ENCODE measurements at regions not wholly inside any gene's neighbourhood (a gene's known extent, or its start where the extent isn't known, plus 50 kb on each side); places are given as distances from the start of the nearest gene placed in this dataset.

DNA sequence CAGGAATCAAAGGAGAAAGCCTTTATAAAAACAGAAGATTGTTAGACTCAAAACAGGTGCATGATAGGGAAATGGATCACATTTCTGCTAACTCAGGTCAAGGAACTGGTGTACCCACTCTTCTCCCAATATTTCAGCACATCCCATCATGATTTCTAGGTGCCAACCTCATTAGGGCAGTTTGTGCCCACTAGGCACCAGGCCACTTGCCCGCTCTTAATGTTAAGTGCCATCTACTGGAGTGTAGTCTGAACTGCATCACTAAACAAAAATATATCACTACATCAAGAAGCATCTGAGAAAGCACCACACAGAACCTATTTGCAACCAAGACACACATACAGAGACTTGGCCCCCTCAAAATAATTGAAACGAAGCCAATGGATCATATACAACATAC is 140.4 kb upstream of the GRID2 start:
- TF ChIP-seq, protein P1, sequence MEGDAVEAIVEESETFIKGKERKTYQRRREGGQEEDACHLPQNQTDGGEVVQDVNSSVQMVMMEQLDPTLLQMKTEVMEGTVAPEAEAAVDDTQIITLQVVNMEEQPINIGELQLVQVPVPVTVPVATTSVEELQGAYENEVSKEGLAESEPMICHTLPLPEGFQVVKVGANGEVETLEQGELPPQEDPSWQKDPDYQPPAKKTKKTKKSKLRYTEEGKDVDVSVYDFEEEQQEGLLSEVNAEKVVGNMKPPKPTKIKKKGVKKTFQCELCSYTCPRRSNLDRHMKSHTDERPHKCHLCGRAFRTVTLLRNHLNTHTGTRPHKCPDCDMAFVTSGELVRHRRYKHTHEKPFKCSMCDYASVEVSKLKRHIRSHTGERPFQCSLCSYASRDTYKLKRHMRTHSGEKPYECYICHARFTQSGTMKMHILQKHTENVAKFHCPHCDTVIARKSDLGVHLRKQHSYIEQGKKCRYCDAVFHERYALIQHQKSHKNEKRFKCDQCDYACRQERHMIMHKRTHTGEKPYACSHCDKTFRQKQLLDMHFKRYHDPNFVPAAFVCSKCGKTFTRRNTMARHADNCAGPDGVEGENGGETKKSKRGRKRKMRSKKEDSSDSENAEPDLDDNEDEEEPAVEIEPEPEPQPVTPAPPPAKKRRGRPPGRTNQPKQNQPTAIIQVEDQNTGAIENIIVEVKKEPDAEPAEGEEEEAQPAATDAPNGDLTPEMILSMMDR (IDR thresholded peaks at IDR 0.05): peak in 1 of 12 donors; percentile 8
- TF ChIP-seq POLR2A (IDR thresholded peaks at IDR 0.05): no peak

All from heart left ventricle (tissue), 13 donors.